GM19455 (cell line): ENCODE measurements at regions not wholly inside any gene's neighbourhood (a gene's known extent, or its start where the extent isn't known, plus 50 kb on each side); places are given as distances from the start of the nearest gene placed in this dataset.

Source experiments
- ATAC-seq: cut with Tn5 transposase; IDR thresholded peaks from one replicate; pipeline ENCODE4 v1.9.1; 2021; ENCODE audit not compliant: unreplicated experiment

- ATAC-seq: no peak
Observed at GRCh38 chr13:109869312-109870237, 83.2 kb upstream of the IRS2 start.

GRCh38 chr13:109868578-109869311, 82.4 kb upstream of the IRS2 start:
- no peak for ATAC-seq

- no peak for ATAC-seq
Observed at GRCh38 chr13:109867766-109868165, 81.4 kb upstream of the IRS2 start.

- no peak for ATAC-seq
Observed at GRCh38 chr13:109862627-109863026, 76.2 kb upstream of the IRS2 start.

- ATAC-seq: no peak
Observed at GRCh38 chr13:109859898-109860297, 73.5 kb upstream of the IRS2 start.

DNA sequence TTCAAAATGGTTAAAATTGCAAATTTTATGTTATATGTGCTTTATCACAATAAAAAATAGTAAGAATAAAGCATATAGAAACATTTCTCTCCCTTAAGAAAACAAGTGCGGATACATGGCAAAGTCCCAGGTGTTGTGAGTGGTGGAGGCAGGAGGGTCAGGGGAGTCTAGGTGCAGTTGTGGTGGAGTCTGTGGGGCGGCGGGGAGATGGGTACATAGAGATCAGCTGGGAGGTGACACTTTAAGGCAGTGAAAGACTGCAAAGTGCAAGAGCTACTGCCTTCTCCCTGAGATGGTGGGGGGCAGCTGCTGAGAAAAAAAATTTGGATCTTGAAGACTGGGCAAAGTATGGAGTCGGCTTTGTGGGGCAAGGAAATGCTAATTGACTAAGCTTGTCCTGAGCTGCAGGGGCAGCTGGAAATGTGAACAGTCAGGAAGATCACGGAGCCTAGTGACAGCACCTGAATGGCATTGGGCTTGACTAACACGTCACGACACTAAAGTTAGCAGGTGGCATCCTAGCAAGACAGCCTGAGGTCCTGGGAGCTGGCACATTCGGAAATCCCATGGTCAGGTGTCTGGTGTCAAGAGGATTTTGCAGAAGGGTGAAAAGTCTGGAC, 72.9 kb upstream of the IRS2 start:
- ATAC-seq: no peak

DNA sequence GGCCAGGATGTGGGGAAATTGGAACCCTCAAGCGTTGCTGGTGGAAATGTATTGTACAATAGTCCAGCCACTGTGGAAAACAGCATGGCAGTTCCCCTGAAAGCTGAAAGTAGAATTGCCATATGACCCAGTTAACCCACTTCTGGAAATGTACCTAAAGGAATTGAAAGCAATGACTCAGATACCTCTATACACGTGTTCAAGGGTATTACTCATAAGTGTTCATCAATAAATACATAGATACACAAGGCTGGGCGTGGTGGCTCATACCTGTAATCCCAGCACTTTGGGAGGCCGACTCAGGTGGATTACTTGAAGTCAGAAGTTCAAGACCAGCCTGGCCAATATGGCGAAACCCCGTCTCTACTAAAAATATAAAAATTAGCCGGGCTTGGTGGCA, 71.9 kb upstream of the IRS2 start:
- no peak for ATAC-seq

GRCh38 chr13:109857803-109858202, 71.4 kb upstream of the IRS2 start:
- no peak for ATAC-seq

DNA sequence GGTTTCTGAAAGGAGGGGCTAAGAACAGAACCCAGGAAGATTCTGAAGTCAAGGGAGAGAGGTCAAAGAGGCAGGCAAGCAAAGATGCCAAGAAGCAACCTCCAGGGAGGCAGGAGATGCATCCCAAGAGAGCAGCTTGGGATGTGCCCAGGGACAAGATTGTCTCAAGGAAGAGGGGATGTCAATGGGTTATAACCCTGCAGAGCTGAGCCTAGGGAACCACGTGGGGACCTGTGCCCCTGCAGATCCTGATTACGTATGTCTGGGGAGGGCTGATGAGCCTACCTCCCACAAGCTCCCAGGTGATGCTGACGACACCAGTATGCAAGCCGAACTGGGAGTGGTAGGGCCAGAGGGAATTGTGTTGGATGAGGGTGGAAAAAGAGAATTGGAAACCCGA, 70.9 kb upstream of the IRS2 start:
- no peak for ATAC-seq

DNA sequence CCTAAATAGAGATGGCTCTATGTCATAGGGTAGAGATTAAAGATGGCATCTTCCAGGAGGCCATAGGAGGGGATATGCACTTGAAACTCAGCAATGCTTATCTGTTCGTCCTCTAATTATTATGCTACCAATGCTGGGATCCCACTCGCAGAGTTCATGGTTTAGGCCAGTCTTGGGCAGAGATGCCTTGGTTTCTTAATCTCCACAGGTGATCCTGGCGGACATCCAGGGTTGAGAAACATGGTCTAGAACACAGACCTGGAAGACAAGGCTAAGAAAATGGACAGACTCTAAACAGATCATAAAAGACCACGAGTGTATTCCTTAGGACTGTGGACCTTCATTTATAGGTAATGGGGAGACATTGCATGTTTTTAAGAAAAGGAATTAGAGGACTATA, 70.0 kb upstream of the IRS2 start:
- no peak for ATAC-seq

DNA sequence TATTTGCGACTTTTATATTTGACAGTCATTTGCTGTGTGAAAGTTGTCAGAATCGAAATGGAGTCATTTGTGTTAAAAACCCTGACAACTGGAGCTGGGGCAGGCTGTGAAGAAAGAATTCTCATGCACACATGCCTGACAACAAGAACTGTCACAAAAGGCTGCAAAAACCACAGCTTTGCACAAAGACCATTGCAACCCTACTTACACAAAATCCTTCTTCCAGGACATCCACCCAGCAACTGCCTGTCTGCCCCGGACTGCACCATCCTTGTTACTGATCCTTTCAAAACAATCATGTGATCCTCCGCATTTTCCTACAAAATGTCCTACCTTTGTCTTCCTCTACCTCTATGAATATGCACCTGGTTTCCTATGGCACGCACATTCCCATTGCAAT, 66.8 kb upstream of the IRS2 start:
- ATAC-seq: no peak

GRCh38 chr13:109846185-109846584, 59.8 kb upstream of the IRS2 start:
- ATAC-seq: no peak

GRCh38 chr13:109844396-109844795, 58.0 kb upstream of the IRS2 start:
- no peak for ATAC-seq

DNA sequence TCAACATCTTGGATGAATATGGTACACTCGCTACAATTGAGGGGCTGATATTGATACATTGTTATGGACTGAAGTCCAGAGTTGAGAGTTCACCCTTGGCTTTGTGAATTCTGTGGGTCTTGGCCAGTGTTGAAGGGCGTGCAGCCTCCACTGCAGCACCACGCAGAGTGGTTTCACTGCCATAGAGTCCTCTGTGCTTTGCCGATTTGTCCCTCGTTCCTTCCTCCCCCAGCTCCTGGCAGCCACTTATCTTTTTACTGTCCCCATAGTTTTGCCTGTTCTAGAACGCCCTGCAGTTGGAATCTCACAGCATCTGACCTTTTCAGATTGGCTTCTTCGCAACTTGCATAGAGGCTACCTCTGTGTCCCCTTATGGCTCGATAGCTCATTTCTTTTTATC, 57.3 kb upstream of the IRS2 start:
- ATAC-seq: no peak

GRCh38 chr13:109842212-109842920, 56.0 kb upstream of the IRS2 start:
- ATAC-seq: no peak

GRCh38 chr13:109840893-109841287, 54.5 kb upstream of the IRS2 start:
- no peak for ATAC-seq

DNA sequence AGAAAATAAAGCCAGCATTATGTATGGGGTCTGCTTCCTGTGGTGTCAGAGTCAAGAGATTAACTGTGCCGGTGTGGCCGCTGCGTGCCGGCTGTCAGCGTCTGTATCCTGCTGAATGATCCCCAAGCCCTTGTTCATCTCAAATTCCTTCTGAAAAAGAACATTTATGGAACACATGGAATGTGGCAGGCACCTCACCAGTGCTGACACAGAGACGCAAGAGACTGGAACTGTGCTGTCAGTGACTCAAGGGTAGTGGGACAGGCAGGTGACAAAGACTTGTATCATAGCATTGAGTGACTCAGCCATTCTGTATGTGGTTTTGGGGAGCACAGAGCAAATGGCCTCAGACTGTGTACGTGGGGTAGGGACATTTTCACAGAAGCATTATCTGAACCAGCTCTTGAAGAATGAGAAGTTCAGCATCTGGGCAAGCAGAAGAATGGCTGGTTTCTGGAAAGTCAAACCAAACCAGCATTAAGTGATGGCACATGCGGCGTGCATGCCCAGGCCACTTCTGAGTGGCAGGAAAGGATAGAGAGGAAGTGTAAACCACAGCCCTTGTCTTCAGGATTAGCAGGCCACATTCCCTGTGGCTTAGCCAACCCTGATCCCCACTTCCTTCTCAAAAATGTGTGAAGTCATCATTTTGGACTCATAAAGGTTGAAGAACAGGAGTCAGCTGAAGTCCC, 54.0 kb upstream of the IRS2 start:
- no peak for ATAC-seq

GRCh38 chr13:109836629-109837607, 50.5 kb upstream of the IRS2 start:
- peak; percentile 67 for ATAC-seq
